HG03442 (cell line): ENCODE measurements at regions not wholly inside any gene's neighbourhood (a gene's known extent, or its start where the extent isn't known, plus 50 kb on each side); places are given as distances from the start of the nearest gene placed in this dataset.
A peak's percentile ranks its signal among the peaks of the same experiment; 100 is the strongest.

ENCODE experiments used
- ATAC-seq: cut with Tn5 transposase; IDR thresholded peaks from one replicate; pipeline ENCODE4 v1.9.1; 2021; ENCODE audit warnings: mild to moderate bottlenecking, moderate library complexity; ENCODE audit not compliant: unreplicated experiment

DNA sequence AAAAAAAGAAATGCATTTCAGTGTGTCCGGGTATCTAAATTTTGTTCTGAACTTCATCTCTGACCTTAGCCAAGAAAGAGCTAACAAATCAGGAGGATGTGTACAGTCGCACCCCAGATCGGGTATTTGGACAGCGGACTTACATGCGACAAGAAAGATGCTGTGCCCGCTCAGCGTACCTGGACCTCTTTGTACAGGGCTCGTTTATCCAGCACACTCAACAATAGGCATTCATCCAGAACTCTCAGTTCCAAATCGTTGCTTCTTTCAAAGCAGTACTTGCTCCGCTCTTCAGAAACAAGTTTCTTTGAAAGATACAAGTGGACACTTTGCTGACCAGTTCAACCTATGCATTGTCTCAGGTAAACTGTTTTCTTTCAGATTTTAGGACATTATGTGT lies 191.7 kb downstream of the LY86 start:
- no peak for ATAC-seq

DNA sequence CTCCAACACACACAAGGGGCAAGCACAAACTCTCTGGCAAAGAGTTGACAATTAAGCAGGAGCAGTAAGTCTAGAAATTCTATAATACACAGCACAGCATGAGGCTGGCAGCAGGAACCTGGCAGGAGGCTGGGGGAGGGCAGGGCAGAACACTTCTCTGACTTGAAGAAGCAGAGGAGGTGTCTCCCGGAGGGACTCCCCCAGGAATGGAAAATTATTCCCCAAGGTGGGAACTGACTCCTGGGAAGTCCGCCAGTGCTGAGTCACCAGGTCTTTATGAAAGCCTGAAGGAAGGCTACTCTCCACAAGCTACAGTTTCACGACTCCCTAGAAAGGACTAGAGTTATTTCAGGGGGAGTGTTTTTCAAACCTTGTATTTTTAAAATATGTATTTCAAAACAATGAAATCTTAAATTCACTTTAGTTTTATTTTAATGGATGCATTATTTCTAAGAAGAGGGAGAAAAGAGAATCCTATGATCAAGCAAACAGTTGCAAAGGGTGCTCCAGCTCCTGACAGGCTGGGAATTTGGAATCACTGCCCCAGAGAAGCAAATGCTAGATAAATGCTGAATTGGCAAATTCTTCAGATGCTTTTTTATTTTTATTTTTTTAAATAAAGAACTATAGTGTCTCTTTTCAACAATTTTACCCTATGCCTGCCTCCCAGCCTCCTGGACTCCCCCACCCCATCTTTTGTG lies 192.8 kb downstream of the LY86 start:
- ATAC-seq = no peak

DNA sequence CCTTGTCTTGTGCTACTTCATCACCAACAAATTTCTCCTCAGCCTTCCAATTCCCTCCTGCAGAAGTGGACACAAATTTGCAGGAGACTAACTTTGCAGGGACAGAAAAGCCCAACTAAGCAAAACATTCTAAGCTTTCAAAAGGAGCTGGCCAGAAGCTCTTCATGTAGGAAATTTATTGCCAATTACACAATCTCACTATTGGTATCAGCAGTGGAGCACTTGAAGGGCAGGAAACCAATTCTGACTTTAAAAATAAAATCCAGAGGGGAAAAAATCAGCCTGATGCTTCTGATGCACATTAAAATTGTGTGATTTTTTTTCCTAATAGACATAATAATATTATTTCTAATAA lies 193.3 kb downstream of the LY86 start:
- no peak for ATAC-seq

DNA sequence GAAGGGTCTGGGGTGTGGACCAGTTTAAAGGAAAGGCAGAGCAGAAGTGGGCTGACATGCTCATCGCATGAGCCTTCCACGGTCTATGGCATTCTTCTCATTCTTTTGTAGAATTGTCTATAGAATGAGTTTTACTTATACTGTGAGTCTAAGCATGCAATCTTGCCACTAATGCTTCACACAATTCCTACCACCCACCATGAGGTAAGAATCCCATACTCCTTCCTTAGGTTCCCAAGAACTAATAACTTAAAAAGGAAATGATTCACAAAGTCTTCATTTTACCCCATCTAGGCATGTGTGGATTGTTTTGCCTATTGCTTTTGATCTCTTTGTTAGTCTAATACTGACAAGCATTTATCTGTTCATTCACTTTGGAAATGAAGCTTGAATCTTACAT lies 195.2 kb downstream of the LY86 start:
- ATAC-seq = no peak

DNA sequence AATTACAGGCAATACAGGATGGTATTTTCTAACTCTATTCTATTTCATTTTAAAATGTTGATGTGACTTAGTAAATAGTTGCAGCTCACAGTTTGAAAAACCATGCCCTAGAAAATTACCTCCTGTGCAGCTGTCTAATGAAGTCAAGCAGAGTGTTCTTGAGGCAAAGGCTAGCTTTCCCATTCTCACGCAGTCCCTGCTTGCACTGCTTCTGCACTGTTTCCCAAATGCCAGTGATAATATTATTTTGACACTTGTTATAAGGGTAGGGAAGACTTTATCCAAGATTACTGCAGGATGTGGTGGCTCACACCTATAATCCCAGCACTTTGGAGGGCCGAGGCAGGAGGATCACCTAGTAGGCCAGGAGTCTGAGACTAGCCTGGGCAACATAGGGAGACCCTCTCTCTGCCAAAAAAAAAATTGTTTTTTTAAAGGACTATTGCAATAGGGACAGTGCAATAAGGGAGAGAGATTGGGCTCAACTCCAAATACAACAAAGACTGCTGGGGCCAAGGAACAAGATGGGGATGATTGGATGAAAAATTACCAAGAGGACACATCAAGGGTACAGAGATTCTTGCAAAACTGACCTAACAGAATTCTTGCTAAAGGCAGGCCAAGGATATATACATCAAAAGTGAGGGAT lies 196.1 kb downstream of the LY86 start:
- ATAC-seq = no peak

DNA sequence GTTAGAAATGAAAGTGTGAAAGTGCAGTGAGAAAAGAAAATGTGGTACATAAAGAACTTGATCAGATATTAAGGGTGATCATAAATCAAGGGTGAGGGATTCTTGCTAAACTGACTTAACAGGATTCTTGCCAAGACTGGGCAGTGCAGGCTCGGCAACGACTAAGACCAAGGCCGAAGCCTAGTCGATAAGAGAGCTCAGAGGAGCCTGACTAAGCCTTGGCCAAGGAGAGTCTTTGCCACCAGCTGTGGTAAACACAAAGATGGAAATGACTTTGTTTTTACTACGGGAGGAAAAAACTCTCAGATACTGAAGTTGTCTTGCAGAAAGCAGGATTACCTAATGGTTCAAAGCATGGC lies 196.6 kb downstream of the LY86 start:
- no peak for ATAC-seq

DNA sequence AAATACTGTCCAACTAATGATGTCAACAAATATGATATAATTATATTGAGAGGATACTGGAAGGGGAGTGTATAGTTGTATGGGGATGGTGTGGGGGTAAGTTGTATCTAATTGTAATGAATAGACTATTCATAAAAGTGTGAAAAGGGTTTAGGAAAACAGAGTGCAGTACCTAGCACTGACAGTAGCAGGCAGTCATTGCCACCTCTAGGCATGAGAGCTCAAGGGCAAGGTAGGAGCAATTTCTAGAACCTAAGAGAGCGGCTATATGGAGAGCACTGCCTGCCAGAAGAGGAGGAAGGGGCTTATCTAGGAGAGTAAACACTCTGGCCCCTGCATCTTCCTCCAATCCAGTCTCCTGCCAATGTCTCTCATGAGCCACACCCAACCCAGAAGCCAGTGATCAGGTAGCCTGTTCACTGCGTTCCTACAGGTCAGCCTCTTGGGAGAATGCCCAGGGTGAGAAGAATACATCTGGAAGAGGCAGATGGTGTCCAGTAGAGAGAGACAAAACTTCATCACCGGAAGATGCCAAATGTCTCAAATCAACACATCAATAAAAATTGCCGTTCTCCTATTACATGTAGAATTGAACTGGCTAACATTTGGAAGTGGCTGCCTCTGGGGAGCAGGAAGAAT lies 200.0 kb downstream of the LY86 start:
- no peak for ATAC-seq

DNA sequence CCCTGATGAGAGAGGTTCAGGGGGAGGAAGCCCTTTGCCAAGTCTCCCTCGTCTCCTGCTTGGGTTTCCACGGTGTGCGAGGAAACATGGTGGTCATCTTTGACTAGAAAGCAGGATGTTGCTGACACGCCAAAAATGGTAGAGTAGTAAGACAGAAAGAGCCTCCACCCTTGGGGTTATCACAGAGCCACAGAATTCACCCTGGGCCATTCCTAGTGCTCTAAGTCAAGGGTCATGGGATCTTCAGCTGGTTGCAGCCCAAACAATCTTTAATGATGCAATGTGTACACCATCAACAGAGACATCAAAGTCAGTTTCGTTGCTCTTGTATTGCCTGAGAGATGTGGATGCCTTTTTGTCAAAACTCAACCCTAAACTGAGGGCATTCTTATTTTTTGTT lies 201.9 kb downstream of the LY86 start:
- no peak for ATAC-seq

DNA sequence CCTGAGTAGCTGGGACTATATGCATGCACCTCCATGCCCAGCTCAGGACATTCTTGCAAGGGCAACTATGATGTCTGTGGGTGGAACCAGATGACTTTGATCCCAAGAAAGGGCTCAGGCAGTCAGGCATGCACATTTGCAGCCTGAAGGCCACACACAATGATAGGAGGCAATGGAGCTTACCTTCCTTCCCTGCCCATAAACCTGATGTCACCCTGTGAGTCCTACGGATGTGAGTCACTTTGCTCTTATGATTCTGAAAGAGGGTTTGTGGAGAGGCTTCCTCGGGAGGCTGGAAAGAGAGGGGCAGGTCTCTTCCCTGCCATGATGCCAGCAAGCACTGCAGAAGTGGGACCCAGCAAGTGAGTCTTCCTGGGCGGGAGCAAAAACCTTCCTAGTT lies 202.4 kb downstream of the LY86 start:
- ATAC-seq = no peak

DNA sequence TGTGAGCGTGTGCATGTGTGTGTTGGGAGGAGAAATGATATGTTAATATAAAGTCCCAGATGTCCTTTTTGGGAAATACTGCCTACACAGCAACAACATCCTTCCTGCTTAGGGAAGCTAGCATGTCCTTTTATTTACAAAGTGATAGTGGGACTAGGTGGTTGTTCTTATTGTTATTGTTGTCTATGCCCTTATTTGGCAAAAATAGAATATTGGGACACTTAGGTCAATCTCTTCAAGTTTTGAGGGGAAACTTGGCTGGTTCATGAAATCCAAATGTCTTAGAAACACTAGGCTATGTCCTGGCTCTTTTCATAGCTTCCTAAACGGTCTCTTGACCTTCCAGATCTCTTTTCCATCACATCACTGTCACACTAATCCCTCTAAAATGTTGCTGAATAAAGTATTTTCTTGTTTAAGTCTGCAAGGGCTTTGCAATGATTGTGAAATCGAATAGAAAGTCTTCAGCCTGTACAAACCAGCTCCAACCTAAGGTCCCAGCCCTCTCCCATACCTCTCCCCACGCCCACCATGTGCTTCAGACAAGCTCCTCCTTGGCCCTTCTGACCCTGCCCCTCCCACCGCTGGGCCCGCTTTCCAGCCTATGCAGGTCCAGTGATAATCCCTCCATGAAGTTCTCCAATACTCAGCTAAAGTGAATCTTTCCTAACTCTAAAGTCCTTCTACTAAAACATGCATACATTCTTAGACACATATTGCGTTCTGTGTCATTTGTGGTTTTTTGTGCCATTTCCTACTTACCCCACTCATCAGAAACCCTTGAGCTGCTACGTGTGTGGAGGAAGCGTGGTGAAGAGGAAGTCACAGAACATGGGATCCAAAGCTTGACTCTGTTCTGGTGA lies 205.1 kb downstream of the LY86 start:
- ATAC-seq = no peak

DNA sequence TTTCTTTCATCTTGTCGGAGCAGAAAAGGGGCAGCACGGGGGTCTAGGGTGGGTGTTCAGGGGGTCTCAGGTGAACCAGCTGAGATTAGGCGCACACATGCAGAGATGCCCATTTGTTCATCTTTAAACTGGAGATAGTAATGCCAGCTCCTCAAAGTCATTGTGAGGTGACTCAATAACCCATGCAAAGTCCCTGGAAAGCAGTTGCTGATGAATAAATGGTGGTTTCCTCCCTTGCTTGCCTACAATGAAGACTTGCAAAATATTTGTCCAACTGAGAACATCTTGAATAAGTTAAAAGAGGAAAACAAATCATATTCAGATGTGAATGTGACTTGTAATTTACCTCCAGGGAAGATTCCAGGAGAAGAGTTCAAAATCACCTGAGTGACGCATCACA lies 206.9 kb downstream of the LY86 start:
- ATAC-seq = no peak

DNA sequence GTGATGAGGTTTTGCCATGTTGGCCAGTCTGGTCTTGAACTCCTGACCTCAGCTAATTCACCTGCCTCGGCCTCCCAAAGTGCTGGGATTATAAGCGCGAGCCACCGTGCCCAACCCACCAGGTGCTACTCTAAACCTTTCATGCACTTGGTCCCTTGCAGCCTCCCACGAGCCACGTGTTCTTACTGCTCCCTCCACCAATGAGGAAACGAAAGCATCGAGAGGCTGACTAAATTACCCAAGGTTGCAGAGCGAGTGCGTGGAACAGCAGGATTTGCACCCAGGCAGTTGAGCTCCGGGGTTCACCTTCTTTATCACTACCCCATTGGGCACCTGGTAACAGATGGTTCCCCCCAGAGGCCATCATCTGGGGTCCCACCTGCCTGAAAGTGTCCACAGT lies 208.3 kb downstream of the LY86 start:
- ATAC-seq = no peak

DNA sequence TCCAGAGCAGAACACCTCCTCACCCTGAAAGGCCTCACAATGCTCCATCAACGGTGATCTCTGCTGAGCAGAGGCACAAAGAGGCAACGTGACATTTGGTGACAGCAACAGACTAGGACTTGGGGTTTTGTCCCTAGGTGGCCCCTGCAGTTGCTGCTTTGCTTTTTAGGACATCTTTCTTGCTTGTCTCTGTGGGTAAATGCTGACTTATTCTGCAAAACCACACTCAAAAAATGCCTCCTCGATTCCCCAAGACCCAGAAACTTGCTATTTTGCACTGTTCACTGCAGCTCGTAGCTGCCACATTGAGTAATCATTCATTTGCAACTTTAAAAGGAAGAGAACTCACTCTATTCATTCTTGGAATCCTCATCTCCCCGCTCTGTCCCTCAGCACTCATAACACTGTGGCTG lies 209.9 kb downstream of the LY86 start:
- ATAC-seq = peak; percentile 30

DNA sequence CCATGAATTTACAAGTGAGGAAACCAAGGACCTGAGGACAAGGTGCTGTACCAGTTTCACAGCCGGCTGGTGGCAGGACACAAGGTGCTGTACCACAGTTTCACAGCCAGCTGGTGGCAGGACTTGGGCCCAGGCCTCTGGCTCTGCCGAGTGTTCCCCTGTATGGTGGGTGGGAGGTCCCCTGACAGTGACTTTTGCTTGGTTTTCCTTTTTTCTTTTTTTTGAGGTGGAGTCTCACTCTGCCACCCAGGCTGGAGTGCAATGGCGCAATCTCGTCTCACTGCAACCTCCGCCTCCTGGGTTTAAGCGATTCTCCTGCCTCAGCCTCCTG lies 212.4 kb downstream of the LY86 start:
- no peak for ATAC-seq

DNA sequence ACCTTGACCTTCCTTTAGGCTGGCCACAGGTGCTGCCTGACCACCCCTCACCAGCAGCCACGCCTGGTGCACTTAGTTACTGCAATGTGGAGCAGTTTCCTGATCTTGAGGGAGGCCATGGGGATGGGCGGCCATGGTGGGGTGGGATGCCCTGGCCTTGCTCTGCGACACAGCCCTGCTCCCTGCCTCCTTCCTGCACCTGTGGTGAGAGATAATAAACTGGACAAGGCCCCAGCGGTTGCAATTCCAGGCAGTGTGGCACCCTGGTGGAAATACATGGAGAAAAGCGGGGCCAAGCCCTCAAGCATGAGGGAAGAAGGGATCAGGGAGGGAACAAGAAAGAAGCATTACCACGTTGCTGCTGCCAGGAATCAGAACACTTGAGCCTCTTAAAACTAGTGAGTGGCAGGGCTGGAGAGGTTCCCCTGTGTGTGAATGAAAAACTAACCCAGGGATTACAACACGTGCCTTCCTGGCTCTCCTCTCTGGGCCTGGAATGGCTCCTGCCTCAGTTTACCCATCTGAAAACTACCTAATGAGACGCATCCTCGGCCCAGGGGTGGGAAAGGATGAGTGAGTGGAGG lies 213.2 kb downstream of the LY86 start:
- ATAC-seq = no peak

DNA sequence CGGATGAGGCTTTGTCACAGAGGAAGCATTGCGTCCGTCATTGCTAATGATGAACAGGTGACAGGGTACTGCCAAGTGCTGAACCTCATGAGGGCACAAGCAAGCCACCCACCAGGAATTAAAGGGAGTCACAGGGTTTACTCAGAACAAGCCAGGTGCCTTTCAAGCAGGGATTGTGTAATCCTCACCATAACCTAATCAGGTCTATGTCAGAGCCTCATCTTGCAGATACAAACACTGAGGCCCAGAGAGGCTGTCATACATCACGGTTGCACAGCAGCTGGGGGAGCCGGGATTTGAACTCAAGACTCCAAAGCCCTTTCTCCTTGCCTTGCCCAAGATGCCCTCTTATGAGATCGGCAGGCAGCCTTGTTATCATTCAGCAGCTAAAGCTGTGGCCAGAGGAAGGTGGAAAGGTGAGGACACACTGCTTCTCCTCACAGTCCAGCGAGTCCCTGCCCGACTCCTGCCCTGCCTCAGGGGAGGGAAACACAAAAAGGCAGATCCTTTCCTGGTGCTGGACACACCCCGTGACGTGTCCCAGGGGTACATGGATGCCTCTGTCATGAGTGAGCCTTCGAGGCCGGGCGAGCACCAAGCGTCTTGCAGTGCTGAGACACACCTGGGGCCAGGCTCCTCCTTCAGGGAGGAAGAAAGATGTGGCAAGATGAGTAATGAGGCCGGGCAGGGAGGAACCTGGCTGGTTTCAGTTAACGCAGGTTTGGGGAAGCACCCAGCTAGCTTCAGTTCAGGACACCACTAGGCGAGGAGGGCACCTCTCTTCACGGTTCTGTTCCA lies 214.9 kb downstream of the LY86 start:
- peak; percentile 79 for ATAC-seq

DNA sequence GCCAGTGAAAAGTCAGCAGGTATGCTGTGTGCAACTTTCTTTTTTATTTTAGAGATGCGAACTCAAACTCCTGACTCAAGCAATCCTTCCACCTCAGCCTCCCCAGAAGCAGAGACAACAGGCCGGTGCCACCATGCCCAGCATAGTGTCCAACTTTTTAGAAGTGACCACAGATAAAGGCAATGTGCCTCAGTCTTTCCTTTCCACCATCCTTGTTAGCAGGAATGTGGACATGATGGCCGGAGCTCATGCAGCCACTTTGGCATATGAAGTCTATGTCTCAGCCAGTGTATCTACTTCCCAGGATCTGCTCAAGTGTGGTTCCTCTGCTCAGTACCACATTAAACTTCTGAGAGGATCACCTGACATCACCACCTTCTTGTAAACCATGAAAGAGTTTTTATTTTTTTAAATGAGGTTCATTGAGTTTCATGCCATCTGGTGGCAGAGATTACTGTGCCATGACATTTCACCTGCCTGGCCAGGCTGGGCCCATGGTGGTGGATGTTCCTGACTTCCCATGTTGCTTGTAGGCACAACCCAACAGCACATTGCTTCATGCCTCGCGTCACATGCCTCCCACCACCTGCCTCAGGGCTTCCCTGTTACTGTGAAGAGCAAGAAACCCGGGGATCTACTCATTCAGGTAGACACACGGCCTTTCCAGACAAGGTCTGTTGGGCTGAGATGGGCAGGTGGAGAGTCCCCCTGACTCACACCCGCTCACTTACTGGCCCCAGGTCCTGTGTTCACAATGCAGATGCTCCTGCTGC lies 216.5 kb downstream of the LY86 start:
- no peak for ATAC-seq

DNA sequence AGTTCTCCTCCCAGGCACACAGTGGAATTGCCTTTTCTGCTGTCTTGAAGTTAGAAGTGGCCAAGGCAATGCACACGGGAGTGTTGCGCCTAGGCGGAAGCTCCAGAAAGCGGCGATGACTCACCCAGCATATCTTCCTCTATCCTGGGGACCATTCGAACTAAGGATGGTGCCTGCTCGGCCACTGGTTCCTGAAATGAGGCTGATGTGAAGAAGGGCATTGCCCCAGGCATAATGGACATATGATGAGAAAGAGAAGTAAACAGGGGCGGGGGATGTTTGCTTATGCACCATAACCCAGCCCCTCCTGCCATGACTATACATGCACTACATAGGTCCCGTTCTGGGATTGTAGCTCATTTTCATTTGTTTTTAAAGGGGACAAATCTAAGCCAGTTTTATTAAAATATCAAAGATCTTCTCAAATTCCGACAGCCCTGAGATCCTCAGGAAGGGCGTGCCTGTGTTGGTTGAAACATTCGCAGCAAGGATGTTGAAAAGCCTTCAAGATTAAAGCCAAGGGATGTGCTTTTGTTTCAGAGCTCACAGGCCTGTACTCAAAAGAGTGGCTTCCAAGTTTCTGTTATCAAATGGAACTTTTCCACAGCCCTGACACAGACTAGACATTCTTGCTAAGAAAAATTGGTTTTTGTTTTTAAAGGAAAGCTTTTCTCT lies 218.5 kb downstream of the LY86 start:
- no peak for ATAC-seq

DNA sequence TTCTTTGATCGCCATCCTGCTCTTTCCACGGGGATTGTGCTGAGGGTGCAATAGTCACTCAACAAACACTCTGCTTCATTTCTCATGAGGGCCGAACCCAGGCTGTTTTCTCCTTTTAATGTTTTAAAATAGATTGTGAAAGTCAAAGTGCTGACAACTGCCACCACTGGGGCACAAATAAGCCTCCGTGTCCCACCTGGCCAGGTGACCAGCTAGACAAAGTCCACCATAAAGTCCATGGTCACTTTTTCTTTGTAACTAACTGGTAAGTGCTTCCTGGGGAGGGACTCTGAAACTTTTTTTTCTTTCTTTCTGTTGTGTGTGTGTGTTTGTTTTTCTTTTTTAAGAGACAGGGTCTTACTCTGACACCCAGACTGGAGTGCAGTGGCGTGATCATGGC lies 219.8 kb downstream of the LY86 start:
- no peak for ATAC-seq
